DND-41 (cell line): ENCODE measurements at regions not wholly inside any gene's neighbourhood (a gene's known extent, or its start where the extent isn't known, plus 50 kb on each side); places are given as distances from the start of the nearest gene placed in this dataset.

Experiments
- EZH2 ChIP-seq: IDR thresholded peaks from 3 replicates; pipeline ENCODE4 v1.6.1; 2012; ENCODE audit warnings: borderline replicate concordance, low read depth, mild to moderate bottlenecking, moderate library complexity, low read length, inconsistent platforms; ENCODE audit not compliant: severe bottlenecking
- TF ChIP-seq, protein P1 (sequence below): IDR thresholded peaks from 2 replicates; pipeline ENCODE4 v1.5.1; 2012; ENCODE audit warnings: borderline replicate concordance, low read length, moderate library complexity, mild to moderate bottlenecking; ENCODE audit not compliant: poor library complexity, severe bottlenecking; ENCODE audit errors: extremely low read depth

- TF ChIP-seq, protein P1, sequence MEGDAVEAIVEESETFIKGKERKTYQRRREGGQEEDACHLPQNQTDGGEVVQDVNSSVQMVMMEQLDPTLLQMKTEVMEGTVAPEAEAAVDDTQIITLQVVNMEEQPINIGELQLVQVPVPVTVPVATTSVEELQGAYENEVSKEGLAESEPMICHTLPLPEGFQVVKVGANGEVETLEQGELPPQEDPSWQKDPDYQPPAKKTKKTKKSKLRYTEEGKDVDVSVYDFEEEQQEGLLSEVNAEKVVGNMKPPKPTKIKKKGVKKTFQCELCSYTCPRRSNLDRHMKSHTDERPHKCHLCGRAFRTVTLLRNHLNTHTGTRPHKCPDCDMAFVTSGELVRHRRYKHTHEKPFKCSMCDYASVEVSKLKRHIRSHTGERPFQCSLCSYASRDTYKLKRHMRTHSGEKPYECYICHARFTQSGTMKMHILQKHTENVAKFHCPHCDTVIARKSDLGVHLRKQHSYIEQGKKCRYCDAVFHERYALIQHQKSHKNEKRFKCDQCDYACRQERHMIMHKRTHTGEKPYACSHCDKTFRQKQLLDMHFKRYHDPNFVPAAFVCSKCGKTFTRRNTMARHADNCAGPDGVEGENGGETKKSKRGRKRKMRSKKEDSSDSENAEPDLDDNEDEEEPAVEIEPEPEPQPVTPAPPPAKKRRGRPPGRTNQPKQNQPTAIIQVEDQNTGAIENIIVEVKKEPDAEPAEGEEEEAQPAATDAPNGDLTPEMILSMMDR = no peak
- no peak for TF ChIP-seq EZH2
Observed at GRCh38 chr3:43978708-43979107, 263.0 kb upstream of the TOPAZ1 start.
